SW480 (cell line): ENCODE measurements at regions not wholly inside any gene's neighbourhood (a gene's known extent, or its start where the extent isn't known, plus 50 kb on each side); places are given as distances from the start of the nearest gene placed in this dataset.
A peak's percentile ranks its signal among the peaks of the same experiment; 100 is the strongest.
"Not testable (repeated sequence)": the region's sequence is repeated elsewhere in the genome, so short reads cannot be mapped to it uniquely, and the experiment has no call there.

ENCODE experiments used
- DNase-seq: peaks from one replicate; pipeline ENCODE4 v3.0.0-alpha.2; 2016; ENCODE audit warnings: low spot score

- DNase-seq = no peak
Observed at GRCh38 chr15:81056304-81056703, 55.6 kb downstream of the TLNRD1 start.

- DNase-seq = no peak
Observed at GRCh38 chr15:81060470-81060869, 59.7 kb downstream of the TLNRD1 start.

- DNase-seq = peak; percentile 6
Observed at GRCh38 chr15:81060907-81061306, 60.2 kb downstream of the TLNRD1 start.

- no peak for DNase-seq
Observed at GRCh38 chr15:81061490-81062253, 60.9 kb downstream of the TLNRD1 start.

- DNase-seq = no peak
Observed at GRCh38 chr15:81062937-81063336, 62.2 kb downstream of the TLNRD1 start.

GRCh38 chr15:81064253-81064652, 63.5 kb downstream of the TLNRD1 start:
- no peak for DNase-seq

GRCh38 chr15:81067567-81067966, 66.5 kb upstream of the CFAP161 start:
- not testable (repeated sequence) for DNase-seq

- DNase-seq = no peak
Observed at GRCh38 chr15:81068516-81068915, 65.6 kb upstream of the CFAP161 start.

- DNase-seq = no peak
Observed at GRCh38 chr15:81069356-81069755, 64.7 kb upstream of the CFAP161 start.

GRCh38 chr15:81069909-81070308, 64.2 kb upstream of the CFAP161 start:
- DNase-seq = no peak

GRCh38 chr15:81071120-81071519, 63.0 kb upstream of the CFAP161 start:
- DNase-seq = no peak

- DNase-seq = no peak
Observed at GRCh38 chr15:81071705-81072104, 62.4 kb upstream of the CFAP161 start.

- DNase-seq = no peak
Observed at GRCh38 chr15:81072551-81072950, 61.5 kb upstream of the CFAP161 start.

GRCh38 chr15:81073801-81074200, 60.3 kb upstream of the CFAP161 start:
- DNase-seq = no peak

- DNase-seq = no peak
Observed at GRCh38 chr15:81074773-81075172, 59.3 kb upstream of the CFAP161 start.

GRCh38 chr15:81075272-81075671, 58.8 kb upstream of the CFAP161 start:
- no peak for DNase-seq

GRCh38 chr15:81080996-81081395, 53.1 kb upstream of the CFAP161 start:
- DNase-seq = no peak

- no peak for DNase-seq
Observed at GRCh38 chr15:81083201-81083600, 50.9 kb upstream of the CFAP161 start.
